ENCODE measurements at regions not wholly inside any gene's neighbourhood (a gene's known extent, or its start where the extent isn't known, plus 50 kb on each side); places are given as distances from the start of the nearest gene placed in this dataset.

GRCh38 chr2:120577721-120578295 lies 157.9 kb upstream of the GLI2 start:
- no peak for DNase-seq

GRCh38 chr2:120578576-120579352 lies 156.9 kb upstream of the GLI2 start:
- DNase-seq = no peak

- no peak for DNase-seq
Measured at GRCh38 chr2:120579916-120580685, 155.6 kb upstream of the GLI2 start.

- DNase-seq = no peak
Measured at GRCh38 chr2:120580709-120581108, 155.0 kb upstream of the GLI2 start.

GRCh38 chr2:120583121-120583520 lies 152.5 kb upstream of the GLI2 start:
- no peak for DNase-seq

GRCh38 chr2:120583851-120584570 lies 151.7 kb upstream of the GLI2 start:
- DNase-seq = no peak

- DNase-seq = no peak
Measured at GRCh38 chr2:120586507-120587278, 149.0 kb upstream of the GLI2 start.

- no peak for DNase-seq
Measured at GRCh38 chr2:120587279-120587996, 148.2 kb upstream of the GLI2 start.

- no peak for DNase-seq
Measured at GRCh38 chr2:120587997-120588336, 147.7 kb upstream of the GLI2 start.

- no peak for DNase-seq
Measured at GRCh38 chr2:120589771-120590608, 145.7 kb upstream of the GLI2 start.

- DNase-seq = no peak
Measured at GRCh38 chr2:120590841-120591240, 144.8 kb upstream of the GLI2 start.

- DNase-seq = no peak
Measured at GRCh38 chr2:120591572-120591971, 144.1 kb upstream of the GLI2 start.

- DNase-seq = no peak
Measured at GRCh38 chr2:120592084-120592483, 143.6 kb upstream of the GLI2 start.

GRCh38 chr2:120593921-120594686 lies 141.6 kb upstream of the GLI2 start:
- DNase-seq = no peak

- DNase-seq = no peak
Measured at GRCh38 chr2:120594856-120595685, 140.6 kb upstream of the GLI2 start.

GRCh38 chr2:120595739-120596138 lies 139.9 kb upstream of the GLI2 start:
- no peak for DNase-seq

- no peak for DNase-seq
Measured at GRCh38 chr2:120596191-120596811, 139.4 kb upstream of the GLI2 start.

GRCh38 chr2:120596990-120597594 lies 138.6 kb upstream of the GLI2 start:
- no peak for DNase-seq
